ENCODE measurements at regions not wholly inside any gene's neighbourhood (a gene's known extent, or its start where the extent isn't known, plus 50 kb on each side); places are given as distances from the start of the nearest gene placed in this dataset.
"Not testable (repeated sequence)": the region's sequence is repeated elsewhere in the genome, so short reads cannot be mapped to it uniquely, and the experiment has no call there.

DNA sequence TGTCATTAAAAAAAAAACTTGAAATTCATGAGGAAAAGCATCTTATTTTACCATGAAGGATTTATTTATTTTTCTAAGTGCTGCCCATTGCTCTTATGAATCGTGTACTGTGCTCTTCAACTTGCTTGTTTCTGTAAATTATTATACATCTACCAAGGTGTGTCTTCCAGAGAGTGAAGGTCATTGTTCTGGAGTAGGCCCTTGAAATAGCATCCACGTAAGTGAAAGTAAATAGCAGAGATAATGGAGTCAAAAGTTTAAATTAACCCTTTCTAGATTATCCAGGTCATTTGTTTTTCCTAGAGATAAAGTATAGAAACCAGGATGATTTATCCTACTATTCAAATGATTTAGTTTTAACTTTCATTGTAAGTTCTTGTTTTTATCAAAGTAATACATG, 473.1 kb downstream of the DIRAS2 start:
- H3K27me3 ChIP-seq (ENCODE audit: insufficient read depth, insufficient read length), result no peaks in the 10 kb centered on the region
- no peaks in the 10 kb centered on the region for H3K36me3 ChIP-seq (ENCODE audit: insufficient read depth, insufficient read length, low read length)
- no peak overlapping the region for H3K9ac ChIP-seq (ENCODE audit: insufficient read length, low read depth)
- H3K4me1 ChIP-seq (ENCODE audit: insufficient read depth, insufficient read length), result no peaks in the 10 kb centered on the region
- TF ChIP-seq YY1 (IDR thresholded peaks at IDR 0.05; ENCODE audit: insufficient read depth, insufficient read length), result no peak
- TF ChIP-seq SUZ12 (IDR thresholded peaks at IDR 0.05; ENCODE audit: extremely low read depth, insufficient read depth, insufficient read length), result no peak
- TF ChIP-seq ZNF274 (IDR thresholded peaks at IDR 0.05; ENCODE audit: low read depth, low read length), result no peak
- no peaks in the 10 kb centered on the region for H3K9me3 ChIP-seq (ENCODE audit: insufficient read depth, low read length)
- no peak for DNase-seq (ENCODE audit: low read depth, low spot score)
- no peak overlapping the region for H3K4me3 ChIP-seq (ENCODE audit: insufficient read length, low read depth)

DNA sequence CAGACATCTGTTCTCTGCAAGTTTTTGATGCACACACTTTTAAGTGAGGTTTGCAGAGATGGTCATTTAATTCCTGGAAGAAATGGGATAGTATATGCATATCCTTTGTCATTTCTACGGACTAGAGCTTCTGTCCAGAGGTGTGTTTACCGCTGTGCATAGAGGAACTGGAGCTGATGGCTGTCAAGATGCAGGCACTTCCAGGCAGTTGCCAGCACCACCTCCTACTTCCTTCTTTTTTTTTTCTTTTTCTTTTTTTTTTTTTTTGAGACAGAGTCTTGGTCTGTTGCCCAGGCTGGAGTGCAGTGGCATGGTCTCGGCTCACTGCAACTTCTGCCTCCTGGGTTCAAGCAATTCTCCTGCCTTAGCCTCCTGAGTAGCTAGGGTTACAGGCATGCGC, 468.7 kb downstream of the DIRAS2 start:
- not testable (repeated sequence) for H3K4me1 ChIP-seq (ENCODE audit: insufficient read depth, insufficient read length); H3K27me3 ChIP-seq (ENCODE audit: insufficient read depth, insufficient read length); H3K9me3 ChIP-seq (ENCODE audit: insufficient read depth, low read length); H3K9ac ChIP-seq (ENCODE audit: insufficient read length, low read depth); DNase-seq (ENCODE audit: low read depth, low spot score); H3K4me3 ChIP-seq (ENCODE audit: insufficient read length, low read depth); H3K36me3 ChIP-seq (ENCODE audit: insufficient read depth, insufficient read length, low read length)

- not testable (repeated sequence) for H3K36me3 ChIP-seq (ENCODE audit: insufficient read depth, insufficient read length, low read length); H3K9me3 ChIP-seq (ENCODE audit: insufficient read depth, low read length); H3K4me3 ChIP-seq (ENCODE audit: insufficient read length, low read depth); H3K4me1 ChIP-seq (ENCODE audit: insufficient read depth, insufficient read length); DNase-seq (ENCODE audit: low read depth, low spot score); H3K9ac ChIP-seq (ENCODE audit: insufficient read length, low read depth); H3K27me3 ChIP-seq (ENCODE audit: insufficient read depth, insufficient read length)
These were observed 468.3 kb downstream of the DIRAS2 start for GRCh38 chr9:90174346-90174745.

- DNase-seq (ENCODE audit: low read depth, low spot score), result no peak
- TF ChIP-seq ZNF274 (IDR thresholded peaks at IDR 0.05; ENCODE audit: low read depth, low read length) (no peak), SUZ12 (IDR thresholded peaks at IDR 0.05; ENCODE audit: extremely low read depth, insufficient read depth, insufficient read length) (no peak), YY1 (IDR thresholded peaks at IDR 0.05; ENCODE audit: insufficient read depth, insufficient read length) (no peak)
- no peaks in the 10 kb centered on the region for H3K36me3 ChIP-seq (ENCODE audit: insufficient read depth, insufficient read length, low read length)
- H3K4me1 ChIP-seq (ENCODE audit: insufficient read depth, insufficient read length), result no peaks in the 10 kb centered on the region
- no peak overlapping the region for H3K4me3 ChIP-seq (ENCODE audit: insufficient read length, low read depth)
- H3K27me3 ChIP-seq (ENCODE audit: insufficient read depth, insufficient read length), result no peaks in the 10 kb centered on the region
- no peak overlapping the region for H3K9ac ChIP-seq (ENCODE audit: insufficient read length, low read depth)
- H3K9me3 ChIP-seq (ENCODE audit: insufficient read depth, low read length), result no peaks in the 10 kb centered on the region
These were observed 467.4 kb downstream of the DIRAS2 start for GRCh38 chr9:90175257-90175656.

- no peak overlapping the region for H3K9ac ChIP-seq (ENCODE audit: insufficient read length, low read depth)
- TF ChIP-seq ZNF274 (IDR thresholded peaks at IDR 0.05; ENCODE audit: low read depth, low read length) (no peak), YY1 (IDR thresholded peaks at IDR 0.05; ENCODE audit: insufficient read depth, insufficient read length) (no peak), SUZ12 (IDR thresholded peaks at IDR 0.05; ENCODE audit: extremely low read depth, insufficient read depth, insufficient read length) (no peak)
- no peaks in the 10 kb centered on the region for H3K4me1 ChIP-seq (ENCODE audit: insufficient read depth, insufficient read length)
- H3K4me3 ChIP-seq (ENCODE audit: insufficient read length, low read depth), result no peak overlapping the region
- DNase-seq (ENCODE audit: low read depth, low spot score), result no peak
- no peaks in the 10 kb centered on the region for H3K9me3 ChIP-seq (ENCODE audit: insufficient read depth, low read length)
- H3K36me3 ChIP-seq (ENCODE audit: insufficient read depth, insufficient read length, low read length), result no peaks in the 10 kb centered on the region
- no peaks in the 10 kb centered on the region for H3K27me3 ChIP-seq (ENCODE audit: insufficient read depth, insufficient read length)
These were observed 466.8 kb downstream of the DIRAS2 start for GRCh38 chr9:90175865-90176264.

GRCh38 chr9:90176901-90177300, 465.7 kb downstream of the DIRAS2 start:
- no peaks in the 10 kb centered on the region for H3K9me3 ChIP-seq (ENCODE audit: insufficient read depth, low read length)
- no peaks in the 10 kb centered on the region for H3K27me3 ChIP-seq (ENCODE audit: insufficient read depth, insufficient read length)
- no peak overlapping the region for H3K4me3 ChIP-seq (ENCODE audit: insufficient read length, low read depth)
- no peak for DNase-seq (ENCODE audit: low read depth, low spot score)
- H3K36me3 ChIP-seq (ENCODE audit: insufficient read depth, insufficient read length, low read length), result no peaks in the 10 kb centered on the region
- TF ChIP-seq SUZ12 (IDR thresholded peaks at IDR 0.05; ENCODE audit: extremely low read depth, insufficient read depth, insufficient read length) (no peak), ZNF274 (IDR thresholded peaks at IDR 0.05; ENCODE audit: low read depth, low read length) (no peak), YY1 (IDR thresholded peaks at IDR 0.05; ENCODE audit: insufficient read depth, insufficient read length) (no peak)
- no peak overlapping the region for H3K9ac ChIP-seq (ENCODE audit: insufficient read length, low read depth)
- no peaks in the 10 kb centered on the region for H3K4me1 ChIP-seq (ENCODE audit: insufficient read depth, insufficient read length)

DNA sequence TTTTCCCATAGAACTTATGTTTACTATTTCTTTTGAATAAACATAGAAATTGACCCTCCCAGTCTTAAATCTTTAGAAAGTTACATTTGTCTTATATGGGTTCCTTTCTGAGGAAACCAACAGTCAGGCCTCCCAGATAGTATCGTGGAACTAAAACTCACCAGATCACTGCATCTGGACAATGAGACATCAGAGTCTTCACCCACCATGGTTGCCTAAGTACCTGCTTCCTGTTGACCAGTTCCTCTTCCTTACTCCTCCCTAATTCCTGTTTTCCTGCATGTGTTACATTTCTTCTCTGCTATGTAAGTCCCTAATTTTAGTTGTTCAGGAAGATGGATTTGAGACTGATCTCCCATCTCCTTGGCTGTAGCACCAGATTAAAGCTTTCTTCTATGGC, 462.2 kb downstream of the DIRAS2 start:
- H3K4me1 ChIP-seq (ENCODE audit: insufficient read depth, insufficient read length), result no peaks in the 10 kb centered on the region
- TF ChIP-seq YY1 (IDR thresholded peaks at IDR 0.05; ENCODE audit: insufficient read depth, insufficient read length) (no peak), ZNF274 (IDR thresholded peaks at IDR 0.05; ENCODE audit: low read depth, low read length) (no peak), SUZ12 (IDR thresholded peaks at IDR 0.05; ENCODE audit: extremely low read depth, insufficient read depth, insufficient read length) (no peak)
- no peaks in the 10 kb centered on the region for H3K27me3 ChIP-seq (ENCODE audit: insufficient read depth, insufficient read length)
- H3K9ac ChIP-seq (ENCODE audit: insufficient read length, low read depth), result no peak overlapping the region
- H3K4me3 ChIP-seq (ENCODE audit: insufficient read length, low read depth), result no peak overlapping the region
- DNase-seq (ENCODE audit: low read depth, low spot score), result no peak
- H3K9me3 ChIP-seq (ENCODE audit: insufficient read depth, low read length), result no peaks in the 10 kb centered on the region
- no peaks in the 10 kb centered on the region for H3K36me3 ChIP-seq (ENCODE audit: insufficient read depth, insufficient read length, low read length)

- H3K9ac ChIP-seq (ENCODE audit: insufficient read length, low read depth), result no peak overlapping the region
- no peaks in the 10 kb centered on the region for H3K36me3 ChIP-seq (ENCODE audit: insufficient read depth, insufficient read length, low read length)
- no peaks in the 10 kb centered on the region for H3K27me3 ChIP-seq (ENCODE audit: insufficient read depth, insufficient read length)
- no peak for DNase-seq (ENCODE audit: low read depth, low spot score)
- no peak overlapping the region for H3K4me3 ChIP-seq (ENCODE audit: insufficient read length, low read depth)
- TF ChIP-seq YY1 (IDR thresholded peaks at IDR 0.05; ENCODE audit: insufficient read depth, insufficient read length), result no peak
- no peak for TF ChIP-seq ZNF274 (IDR thresholded peaks at IDR 0.05; ENCODE audit: low read depth, low read length)
- no peak for TF ChIP-seq SUZ12 (IDR thresholded peaks at IDR 0.05; ENCODE audit: extremely low read depth, insufficient read depth, insufficient read length)
- no peaks in the 10 kb centered on the region for H3K4me1 ChIP-seq (ENCODE audit: insufficient read depth, insufficient read length)
- H3K9me3 ChIP-seq (ENCODE audit: insufficient read depth, low read length), result peaks cover 3% of the 10 kb centered on the region; the same call in 1 of the 2 replicates
These were observed 454.0 kb downstream of the DIRAS2 start for GRCh38 chr9:90188656-90189055.
